Mesenchymal stem cell (in vitro differentiated cells and primary cell): ENCODE measurements at regions not wholly inside any gene's neighbourhood (a gene's known extent, or its start where the extent isn't known, plus 50 kb on each side); places are given as distances from the start of the nearest gene placed in this dataset.

Source experiments
- DNase-seq: peaks from one replicate; pipeline ENCODE4 v3.0.0-alpha.2; 2013
- H2AFZ ChIP-seq: one replicate; pipeline ENCODE4 v1.6.1; 2013; ENCODE audit warnings: low read depth, mild to moderate bottlenecking, control low read depth, inconsistent platforms, low read length, moderate library complexity
- H2AK5ac ChIP-seq: 2 replicates; pipeline ENCODE4 v1.6.1; 2013; ENCODE audit warnings: low read length, moderate library complexity, mild to moderate bottlenecking, inconsistent platforms; ENCODE audit not compliant: severe bottlenecking
- H2BK120ac ChIP-seq: one replicate; pipeline ENCODE4 v1.6.1; 2013; ENCODE audit warnings: low read depth, mild to moderate bottlenecking, inconsistent platforms, low read length, moderate library complexity
- H2BK12ac ChIP-seq, 2 experiments: one replicate each; pipeline ENCODE4 v1.6.1; 2013; ENCODE audit warnings: inconsistent platforms in 2 of 2, low read length in 2 of 2, mild to moderate bottlenecking in 2 of 2, moderate library complexity in 2 of 2, control low read depth in 1 of 2
- H2BK15ac ChIP-seq: one replicate; pipeline ENCODE4 v1.6.1; 2013; ENCODE audit warnings: mild to moderate bottlenecking, low read depth, inconsistent platforms; ENCODE audit not compliant: poor library complexity, severe bottlenecking
- H2BK5ac ChIP-seq: 2 replicates; pipeline ENCODE4 v1.6.1; 2013; ENCODE audit warnings: low read depth, mild to moderate bottlenecking, low read length, control low read depth, inconsistent platforms; ENCODE audit not compliant: poor library complexity, severe bottlenecking
- H3K14ac ChIP-seq, 2 experiments: one replicate each; pipeline ENCODE4 v1.6.1; 2013; ENCODE audit warnings: inconsistent platforms in 2 of 2, low read length in 2 of 2, control low read depth in 1 of 2, mild to moderate bottlenecking in 1 of 2, moderate library complexity in 1 of 2
- H3K18ac ChIP-seq, 2 experiments: one replicate each; pipeline ENCODE4 v1.6.1; 2013; ENCODE audit warnings: inconsistent platforms in 2 of 2, low read length in 2 of 2, control low read depth in 1 of 2, low read depth in 1 of 2, mild to moderate bottlenecking in 1 of 2
- H3K23ac ChIP-seq, 2 experiments: one replicate each; pipeline ENCODE4 v1.6.1; 2013; ENCODE audit warnings: inconsistent platforms in 2 of 2, low read length in 2 of 2, mild to moderate bottlenecking in 2 of 2, moderate library complexity in 2 of 2, control low read depth in 1 of 2
- H3K27ac ChIP-seq: 2 replicates; pipeline ENCODE4 v1.5.1; 2013; ENCODE audit warnings: mild to moderate bottlenecking, moderate library complexity, low read length, control low read depth, inconsistent platforms; ENCODE audit not compliant: poor library complexity, severe bottlenecking
- H3K27me3 ChIP-seq, 2 experiments: 2 replicates each; pipeline versions ENCODE4 v1.6.1 to v1.7.0; 2013; ENCODE audit warnings: low read length in 2 of 2, mild to moderate bottlenecking in 2 of 2, moderate library complexity in 2 of 2, control low read depth in 1 of 2, inconsistent platforms in 1 of 2; ENCODE audit not compliant: control insufficient read depth in 1 of 2, insufficient read depth in 1 of 2
- H3K36me3 ChIP-seq, 2 experiments: 2 replicates each; pipeline versions ENCODE4 v1.6.1 to v1.7.0; 2013; ENCODE audit warnings: low read length in 2 of 2, control low read depth in 1 of 2, inconsistent platforms in 1 of 2, low read depth in 1 of 2, mild to moderate bottlenecking in 1 of 2; ENCODE audit not compliant: insufficient read depth in 2 of 2, control insufficient read depth in 1 of 2
- H3K4ac ChIP-seq, 2 experiments: one replicate each; pipeline ENCODE4 v1.6.1; 2013; ENCODE audit warnings: inconsistent platforms in 2 of 2, low read length in 2 of 2, mild to moderate bottlenecking in 2 of 2, moderate library complexity in 2 of 2, control low read depth in 1 of 2, low read depth in 1 of 2
- H3K4me1 ChIP-seq: 2 replicates; pipeline ENCODE4 v1.6.1; 2013; ENCODE audit warnings: low read depth, low read length, control low read depth; ENCODE audit not compliant: control insufficient read depth, insufficient read depth
- H3K4me2 ChIP-seq: 2 replicates; pipeline ENCODE4 v1.6.1; 2013; ENCODE audit warnings: low read length, mild to moderate bottlenecking, inconsistent platforms; ENCODE audit not compliant: poor library complexity, severe bottlenecking
- H3K4me3 ChIP-seq, 2 experiments: 2 replicates each; pipeline versions ENCODE4 v1.5.1 to v1.7.0; 2013; ENCODE audit warnings: low read length in 2 of 2, mild to moderate bottlenecking in 2 of 2, control low read depth in 1 of 2, low read depth in 1 of 2; ENCODE audit not compliant: insufficient read depth in 1 of 2
- H3K79me1 ChIP-seq: replicated peaks from 2 replicates; pipeline ENCODE4 v1.6.1; 2013; ENCODE audit warnings: mild to moderate bottlenecking, control low read depth, low read length, inconsistent platforms; ENCODE audit not compliant: poor library complexity, severe bottlenecking
- H3K9ac ChIP-seq: 2 replicates; pipeline ENCODE4 v1.7.0; 2013; ENCODE audit warnings: mild to moderate bottlenecking, low read length, moderate library complexity
- H3K9me3 ChIP-seq: 2 replicates; pipeline ENCODE4 v1.7.0; 2013; ENCODE audit warnings: mild to moderate bottlenecking, low read length; ENCODE audit not compliant: control insufficient read depth
- H4K8ac ChIP-seq: one replicate; pipeline ENCODE4 v1.6.1; 2013; ENCODE audit warnings: inconsistent platforms, mild to moderate bottlenecking, low read length, moderate library complexity
- H4K91ac ChIP-seq: one replicate; pipeline ENCODE4 v1.6.1; 2013; ENCODE audit warnings: mild to moderate bottlenecking, low read length, inconsistent platforms
- WGBS: methylation state at CpG from one replicate; pipeline ENCODE4 v1.1.7; 2013; ENCODE audit warnings: mixed read lengths; 5-methylcytosine and 5-hydroxymethylcytosine counted together

- Histone ChIP-seq H2AFZ (no peak overlapping the region), H4K8ac (no peak overlapping the region), H3K9ac (no peak overlapping the region), H3K36me3 (no peaks in the 10 kb centered on the region), H3K23ac (no peak overlapping the region), H3K27ac (no peak overlapping the region), H4K91ac (no peak overlapping the region), H3K4ac (no peak overlapping the region), H2BK15ac (no peak overlapping the region), H2BK120ac (no peak overlapping the region), H2BK12ac (no peak overlapping the region), H3K4me2 (no peak overlapping the region), H3K14ac (no peak overlapping the region), H3K4me3 (no peak overlapping the region), H2BK5ac (no peak overlapping the region), H3K27me3 (no peaks in the 10 kb centered on the region), H3K18ac (no peak overlapping the region), H3K4me1 (no peaks in the 10 kb centered on the region), H3K9me3 (peaks cover 3% of the 10 kb centered on the region), H3K79me1 (no peaks in the 10 kb centered on the region), H2AK5ac (no peak overlapping the region)
- 39% methylated on average over 3 of the region's 3 CpGs for WGBS
- no peak for DNase-seq
Measured at GRCh38 chr9:75532233-75533050, 358.0 kb upstream of the PCSK5 start.

DNA sequence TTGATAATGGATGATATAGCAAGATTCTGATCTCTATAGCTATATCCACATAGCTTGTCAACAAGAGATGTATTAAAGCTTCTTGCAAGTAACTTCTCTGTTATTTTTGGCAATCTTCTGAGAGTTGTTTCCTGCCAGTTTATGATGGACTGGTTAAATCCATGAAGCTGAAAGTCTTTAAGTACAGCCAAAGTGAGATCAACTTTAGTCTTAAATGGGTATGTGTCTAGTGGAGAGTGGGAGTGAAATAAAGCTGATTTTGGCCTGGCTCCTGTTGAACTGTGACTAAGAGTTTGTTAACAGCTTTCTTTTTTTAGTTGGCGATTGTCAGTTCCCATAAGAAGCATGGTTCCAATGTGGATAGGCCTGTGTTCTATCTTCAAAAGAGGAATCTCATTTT lies 350.9 kb upstream of the PCSK5 start:
- H3K79me1 ChIP-seq = no peaks in the 10 kb centered on the region
- no peak overlapping the region for H4K91ac ChIP-seq
- no peaks in the 10 kb centered on the region for H3K36me3 ChIP-seq
- no peak overlapping the region for H4K8ac ChIP-seq
- no peak overlapping the region for H3K18ac ChIP-seq
- H3K4me2 ChIP-seq = no peak overlapping the region
- H3K4me1 ChIP-seq = no peaks in the 10 kb centered on the region
- H3K23ac ChIP-seq = no peak overlapping the region
- no peak overlapping the region for H2BK15ac ChIP-seq
- H3K14ac ChIP-seq = no peak overlapping the region
- DNase-seq = no peak
- no peak overlapping the region for H3K9ac ChIP-seq
- H3K9me3 ChIP-seq = peaks cover 6% of the 10 kb centered on the region
- H3K4me3 ChIP-seq = no peak overlapping the region
- no peaks in the 10 kb centered on the region for H3K27me3 ChIP-seq
- H2AFZ ChIP-seq = no peak overlapping the region
- H2BK12ac ChIP-seq = no peak overlapping the region
- H3K27ac ChIP-seq = no peak overlapping the region
- WGBS = no CpG with 5 or more reads among the region's 1 CpG
- H2BK5ac ChIP-seq = no peak overlapping the region
- no peak overlapping the region for H2AK5ac ChIP-seq
- H2BK120ac ChIP-seq = no peak overlapping the region
- H3K4ac ChIP-seq = no peak overlapping the region

GRCh38 chr9:75540185-75540584 lies 350.3 kb upstream of the PCSK5 start:
- H3K18ac ChIP-seq = no peak overlapping the region
- H4K8ac ChIP-seq = no peak overlapping the region
- 91% methylated on average over 1 of the region's 1 CpG for WGBS

DNA sequence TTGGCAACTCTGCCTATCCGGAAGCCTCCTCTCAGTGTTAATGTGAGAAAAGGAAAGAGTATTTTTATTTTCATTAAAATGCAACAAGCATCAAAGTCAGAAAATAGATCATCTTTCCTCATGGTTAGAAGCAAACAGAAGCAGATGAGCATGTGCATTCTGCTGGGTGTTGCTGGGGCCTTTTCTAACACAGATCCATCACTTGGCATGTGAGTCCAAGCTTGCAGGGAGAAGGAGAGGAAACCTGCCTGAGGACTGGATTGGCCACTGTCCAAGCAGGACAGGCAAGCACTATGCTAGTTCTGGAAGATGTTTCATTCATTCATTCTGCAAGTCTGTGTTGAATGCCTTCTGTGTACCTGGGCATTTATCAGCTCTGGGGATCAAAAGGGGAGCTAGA lies 348.7 kb upstream of the PCSK5 start:
- H3K79me1 ChIP-seq = no peaks in the 10 kb centered on the region
- H3K27ac ChIP-seq = no peak overlapping the region
- H3K9ac ChIP-seq = no peak overlapping the region
- no peak overlapping the region for H2BK5ac ChIP-seq
- H3K4ac ChIP-seq = no peak overlapping the region
- no peak overlapping the region for H3K4me3 ChIP-seq
- DNase-seq = no peak
- H3K23ac ChIP-seq = no peak overlapping the region
- H3K36me3 ChIP-seq = no peaks in the 10 kb centered on the region
- H3K9me3 ChIP-seq = peaks cover 6% of the 10 kb centered on the region
- no peak overlapping the region for H2AK5ac ChIP-seq
- no peaks in the 10 kb centered on the region for H3K4me1 ChIP-seq
- no peak overlapping the region for H4K91ac ChIP-seq
- H3K14ac ChIP-seq = no peak overlapping the region
- no peak overlapping the region for H3K18ac ChIP-seq
- H2BK12ac ChIP-seq = no peak overlapping the region
- no peaks in the 10 kb centered on the region for H3K27me3 ChIP-seq
- H2BK15ac ChIP-seq = no peak overlapping the region
- no peak overlapping the region for H2AFZ ChIP-seq
- no CpG with 5 or more reads among the region's 1 CpG for WGBS
- H3K4me2 ChIP-seq = no peak overlapping the region
- no peak overlapping the region for H2BK120ac ChIP-seq
- no peak overlapping the region for H4K8ac ChIP-seq

More at GRCh38 chr9:75540185-75540584, 350.3 kb upstream of the PCSK5 start:
- Histone ChIP-seq H3K23ac (no peak overlapping the region), H3K4me2 (no peak overlapping the region), H3K4ac (no peak overlapping the region), H2BK120ac (no peak overlapping the region), H3K4me1 (no peaks in the 10 kb centered on the region), H3K79me1 (no peaks in the 10 kb centered on the region), H2AK5ac (no peak overlapping the region), H3K9me3 (peaks cover 6% of the 10 kb centered on the region), H2BK5ac (no peak overlapping the region), H3K36me3 (no peaks in the 10 kb centered on the region), H2BK15ac (no peak overlapping the region), H2AFZ (no peak overlapping the region), H3K27ac (no peak overlapping the region), H3K9ac (no peak overlapping the region), H3K27me3 (no peaks in the 10 kb centered on the region), H2BK12ac (no peak overlapping the region), H3K4me3 (no peak overlapping the region), H4K91ac (no peak overlapping the region), H3K14ac (no peak overlapping the region)
- no peak for DNase-seq
